Cardiac muscle cell (in vitro differentiated cells and primary cell): ENCODE measurements at regions not wholly inside any gene's neighbourhood (a gene's known extent, or its start where the extent isn't known, plus 50 kb on each side); places are given as distances from the start of the nearest gene placed in this dataset.

Experiments
- DNase-seq, 2 donors: peaks; one replicate each; pipeline versions ENCODE4 v3.0.0 to v3.0.0-alpha.2; 2010 to 2017; ENCODE audit warnings: low read depth in 1 of 2, low spot score in 1 of 2
- H3K27ac ChIP-seq: fragments of 200-600 bp; sonication (generic); 2 replicates; pipeline ENCODE4 v1.5.1; 2016
- H3K27me3 ChIP-seq: fragments of 200-600 bp; sonication (generic); 2 replicates; pipeline ENCODE4 v1.6.0; 2016; ENCODE audit warnings: control low read depth
- H3K36me3 ChIP-seq: fragments of 200-600 bp; sonication (generic); 2 replicates; pipeline ENCODE4 v1.5.1; 2016; ENCODE audit warnings: control low read depth
- H3K4me1 ChIP-seq: fragments of 200-600 bp; sonication (generic); 2 replicates; pipeline ENCODE4 v1.8.1; 2017; ENCODE audit warnings: low read depth, mild to moderate bottlenecking, mixed run types
- H3K4me3 ChIP-seq: fragments of 200-600 bp; sonication (generic); 2 replicates; pipeline ENCODE4 v1.5.1; 2016; ENCODE audit warnings: mild to moderate bottlenecking
- H3K9me3 ChIP-seq: fragments of 200-600 bp; sonication (generic); 2 replicates; pipeline ENCODE4 v1.5.1; 2017; ENCODE audit warnings: low read depth, mild to moderate bottlenecking, control low read depth
- CTCF ChIP-seq: IDR thresholded peaks from 2 replicates; pipeline ENCODE4 v1.5.1; 2012; ENCODE audit warnings: low read depth, mild to moderate bottlenecking, low read length

GRCh38 chr5:23330726-23331125 lies 176.7 kb upstream of the PRDM9 start:
- Histone ChIP-seq H3K4me3 (no peak overlapping the region), H3K27ac (no peak overlapping the region), H3K4me1 (no peaks in the 10 kb centered on the region), H3K36me3 (no peaks in the 10 kb centered on the region), H3K9me3 (no peaks in the 10 kb centered on the region), H3K27me3 (no peaks in the 10 kb centered on the region)
- DNase-seq: no peak
- TF ChIP-seq CTCF: no peak

GRCh38 chr5:23319901-23320300 lies 187.5 kb upstream of the PRDM9 start:
- no peak for TF ChIP-seq CTCF
- no peak overlapping the region for H3K4me3 ChIP-seq
- no peak for DNase-seq
- no peak overlapping the region for H3K27ac ChIP-seq
- H3K9me3 ChIP-seq: no peaks in the 10 kb centered on the region
- H3K4me1 ChIP-seq: no peaks in the 10 kb centered on the region
- no peaks in the 10 kb centered on the region for H3K36me3 ChIP-seq
- H3K27me3 ChIP-seq: no peaks in the 10 kb centered on the region

- no peak overlapping the region for H3K4me3 ChIP-seq
- no peaks in the 10 kb centered on the region for H3K36me3 ChIP-seq
- no peaks in the 10 kb centered on the region for H3K9me3 ChIP-seq
- H3K27ac ChIP-seq: no peak overlapping the region
- TF ChIP-seq CTCF: no peak
- no peaks in the 10 kb centered on the region for H3K27me3 ChIP-seq
- no peaks in the 10 kb centered on the region for H3K4me1 ChIP-seq
- no peak for DNase-seq
Observed at GRCh38 chr5:23318960-23319359, 188.4 kb upstream of the PRDM9 start.

- Histone ChIP-seq H3K27me3 (no peaks in the 10 kb centered on the region), H3K27ac (no peak overlapping the region), H3K4me3 (no peak overlapping the region), H3K4me1 (no peaks in the 10 kb centered on the region), H3K36me3 (no peaks in the 10 kb centered on the region), H3K9me3 (no peaks in the 10 kb centered on the region)
- no peak for DNase-seq
- no peak for TF ChIP-seq CTCF
Observed at GRCh38 chr5:23318166-23318565, 189.2 kb upstream of the PRDM9 start.

- Histone ChIP-seq H3K27ac (no peak overlapping the region), H3K27me3 (no peaks in the 10 kb centered on the region), H3K9me3 (no peaks in the 10 kb centered on the region), H3K4me1 (no peaks in the 10 kb centered on the region), H3K4me3 (no peak overlapping the region), H3K36me3 (no peaks in the 10 kb centered on the region)
- DNase-seq: no peak
- TF ChIP-seq CTCF: no peak
Observed at GRCh38 chr5:23316060-23316591, 191.3 kb upstream of the PRDM9 start.

GRCh38 chr5:23314827-23315226 lies 192.6 kb upstream of the PRDM9 start:
- Histone ChIP-seq H3K27me3 (no peaks in the 10 kb centered on the region), H3K36me3 (no peaks in the 10 kb centered on the region), H3K9me3 (no peaks in the 10 kb centered on the region), H3K4me1 (no peaks in the 10 kb centered on the region), H3K27ac (no peak overlapping the region), H3K4me3 (no peak overlapping the region)
- no peak for DNase-seq
- TF ChIP-seq CTCF: no peak
